GM10266 (cell line): ENCODE measurements at regions not wholly inside any gene's neighbourhood (a gene's known extent, or its start where the extent isn't known, plus 50 kb on each side); places are given as distances from the start of the nearest gene placed in this dataset.

Experiments
- DNase-seq: peaks from one replicate; pipeline ENCODE4 v3.0.0; 2012; ENCODE audit errors: extremely low spot score
- TF ChIP-seq, protein P1 (sequence below): IDR thresholded peaks from 2 replicates; pipeline ENCODE4 v1.5.1; 2012; ENCODE audit warnings: mild to moderate bottlenecking, low read depth; ENCODE audit not compliant: control insufficient read depth, insufficient read depth; ENCODE audit errors: missing control alignments

GRCh38 chr22:27650572-27650971 is 151.0 kb downstream of the MN1 start:
- TF ChIP-seq, protein P1, sequence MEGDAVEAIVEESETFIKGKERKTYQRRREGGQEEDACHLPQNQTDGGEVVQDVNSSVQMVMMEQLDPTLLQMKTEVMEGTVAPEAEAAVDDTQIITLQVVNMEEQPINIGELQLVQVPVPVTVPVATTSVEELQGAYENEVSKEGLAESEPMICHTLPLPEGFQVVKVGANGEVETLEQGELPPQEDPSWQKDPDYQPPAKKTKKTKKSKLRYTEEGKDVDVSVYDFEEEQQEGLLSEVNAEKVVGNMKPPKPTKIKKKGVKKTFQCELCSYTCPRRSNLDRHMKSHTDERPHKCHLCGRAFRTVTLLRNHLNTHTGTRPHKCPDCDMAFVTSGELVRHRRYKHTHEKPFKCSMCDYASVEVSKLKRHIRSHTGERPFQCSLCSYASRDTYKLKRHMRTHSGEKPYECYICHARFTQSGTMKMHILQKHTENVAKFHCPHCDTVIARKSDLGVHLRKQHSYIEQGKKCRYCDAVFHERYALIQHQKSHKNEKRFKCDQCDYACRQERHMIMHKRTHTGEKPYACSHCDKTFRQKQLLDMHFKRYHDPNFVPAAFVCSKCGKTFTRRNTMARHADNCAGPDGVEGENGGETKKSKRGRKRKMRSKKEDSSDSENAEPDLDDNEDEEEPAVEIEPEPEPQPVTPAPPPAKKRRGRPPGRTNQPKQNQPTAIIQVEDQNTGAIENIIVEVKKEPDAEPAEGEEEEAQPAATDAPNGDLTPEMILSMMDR = no peak
- no peak for DNase-seq

- TF ChIP-seq, protein P1 = no peak
- DNase-seq = no peak
Observed at GRCh38 chr22:27650985-27651384, 150.6 kb downstream of the MN1 start.

- TF ChIP-seq, protein P1 = no peak
- DNase-seq = no peak
Observed at GRCh38 chr22:27651486-27651885, 150.1 kb downstream of the MN1 start.

GRCh38 chr22:27654546-27655445 is 146.8 kb downstream of the MN1 start:
- DNase-seq = no peak
- TF ChIP-seq, protein P1 = no peak

DNA sequence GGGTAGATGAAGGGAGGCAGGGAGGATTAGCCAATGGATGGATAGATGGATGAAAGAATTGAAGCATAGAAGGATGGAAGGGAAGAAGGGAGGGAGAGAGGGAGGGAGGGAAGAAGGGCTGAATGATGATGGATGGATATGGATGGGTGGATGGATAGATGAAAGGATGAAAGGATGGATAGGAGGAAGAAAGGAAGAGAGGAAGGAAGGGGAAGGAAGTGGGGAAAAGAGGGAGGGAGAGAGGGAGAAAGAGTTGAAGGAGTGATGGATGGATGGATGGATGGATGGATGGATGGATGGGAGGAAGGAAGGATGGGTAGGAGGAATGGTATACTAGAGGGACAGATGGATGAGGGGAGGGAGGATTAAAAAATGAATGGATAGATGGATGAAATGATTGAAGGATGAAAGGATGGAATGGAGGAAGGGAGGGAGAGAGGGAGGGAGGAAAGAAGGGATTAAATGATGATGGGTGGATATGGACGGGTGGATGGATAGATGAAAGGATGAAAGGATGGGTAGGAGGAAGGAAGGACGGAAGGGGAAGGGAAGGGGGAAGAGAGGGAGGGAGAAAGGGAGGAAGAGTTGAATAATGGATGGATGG is 145.9 kb downstream of the MN1 start:
- no peak for DNase-seq
- TF ChIP-seq, protein P1 = no peak

- TF ChIP-seq, protein P1 = no peak
- no peak for DNase-seq
Observed at GRCh38 chr22:27656970-27657369, 144.6 kb downstream of the MN1 start.

DNA sequence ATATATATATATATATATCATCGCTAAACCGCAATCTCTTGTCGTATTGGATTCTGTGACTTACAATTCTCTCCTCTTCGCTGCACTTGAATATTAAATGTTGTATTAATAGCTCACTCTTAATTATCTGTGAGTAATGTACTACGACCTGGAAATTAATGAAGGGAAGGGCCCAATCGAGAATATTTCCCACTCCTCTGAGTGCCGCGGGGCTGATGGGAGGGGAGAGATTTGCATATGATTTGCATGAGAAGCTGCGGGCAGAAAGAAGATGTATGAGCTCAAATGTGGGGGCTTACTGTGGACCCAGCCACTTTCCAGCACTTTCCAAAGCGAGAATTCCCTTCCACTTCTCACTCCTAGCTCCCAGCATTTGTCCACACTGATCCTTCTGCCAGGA is 141.2 kb downstream of the MN1 start:
- TF ChIP-seq, protein P1 = no peak
- DNase-seq = no peak
